Skeletal muscle cell (primary cell): ENCODE measurements at regions not wholly inside any gene's neighbourhood (a gene's known extent, or its start where the extent isn't known, plus 50 kb on each side); places are given as distances from the start of the nearest gene placed in this dataset.

Experiments used
- DNase-seq: peaks from one replicate; pipeline ENCODE4 v3.0.0-alpha.2; 2010; ENCODE audit warnings: low read depth
- H3K4me3 ChIP-seq: 2 replicates; pipeline ENCODE4 v1.5.1; 2011; ENCODE audit warnings: low read depth, mild to moderate bottlenecking, control low read depth, low read length, moderate library complexity

- DNase-seq, result no peak
- H3K4me3 ChIP-seq, result no peak overlapping the region
Measured at GRCh38 chr13:53562419-53562818, 533.8 kb downstream of the OLFM4 start.

DNA sequence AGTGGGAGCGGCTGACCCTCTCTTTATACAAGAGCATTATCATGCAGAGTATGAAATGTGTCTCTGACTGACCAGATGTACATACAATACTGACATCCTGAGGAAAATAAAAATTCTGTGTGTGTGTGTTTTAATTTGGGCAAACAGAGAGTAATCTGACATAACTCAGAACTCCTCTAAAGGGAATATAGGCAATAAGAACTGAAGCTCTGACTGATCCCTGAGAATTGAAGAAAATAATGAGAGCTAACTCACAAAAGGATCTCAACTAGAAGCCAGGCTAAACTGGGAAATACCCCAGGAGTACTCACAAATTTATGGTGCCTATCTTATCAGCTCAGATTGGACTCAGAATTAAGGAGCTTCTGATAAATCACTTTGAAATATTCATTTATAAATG is 539.9 kb downstream of the OLFM4 start:
- no peak for DNase-seq
- H3K4me3 ChIP-seq, result no peak overlapping the region

- H3K4me3 ChIP-seq, result no peak overlapping the region
- no peak for DNase-seq
Measured at GRCh38 chr13:53569453-53569852, 540.8 kb downstream of the OLFM4 start.

- H3K4me3 ChIP-seq, result no peak overlapping the region
- no peak for DNase-seq
Measured at GRCh38 chr13:53601113-53601512, 572.5 kb downstream of the OLFM4 start.

DNA sequence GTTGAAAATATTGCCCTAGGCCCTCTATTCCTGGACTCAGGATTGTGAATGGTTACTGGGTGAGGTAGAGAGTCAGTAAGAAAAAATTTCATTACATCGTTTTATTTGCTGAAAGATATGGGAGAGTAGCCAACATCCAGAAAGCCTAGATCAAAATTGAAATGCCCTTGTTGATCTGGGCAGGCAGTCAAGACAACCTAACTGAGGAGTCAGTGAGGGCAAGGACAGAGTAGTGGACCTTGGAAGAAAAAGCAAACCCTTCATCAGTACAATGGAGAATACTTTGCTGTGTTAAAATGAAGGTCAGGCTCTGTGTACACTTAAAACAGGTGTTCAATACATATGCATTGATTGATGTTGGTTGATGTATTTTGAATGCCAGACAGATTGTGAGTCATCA is 576.7 kb downstream of the OLFM4 start:
- no peak for DNase-seq
- no peak overlapping the region for H3K4me3 ChIP-seq

- DNase-seq, result no peak
- no peak overlapping the region for H3K4me3 ChIP-seq
Measured at GRCh38 chr13:53612200-53612599, 583.6 kb downstream of the OLFM4 start.

- H3K4me3 ChIP-seq, result no peak overlapping the region
- no peak for DNase-seq
Measured at GRCh38 chr13:53622456-53622855, 593.8 kb downstream of the OLFM4 start.

GRCh38 chr13:53623146-53623545 is 594.5 kb downstream of the OLFM4 start:
- no peak overlapping the region for H3K4me3 ChIP-seq

DNA sequence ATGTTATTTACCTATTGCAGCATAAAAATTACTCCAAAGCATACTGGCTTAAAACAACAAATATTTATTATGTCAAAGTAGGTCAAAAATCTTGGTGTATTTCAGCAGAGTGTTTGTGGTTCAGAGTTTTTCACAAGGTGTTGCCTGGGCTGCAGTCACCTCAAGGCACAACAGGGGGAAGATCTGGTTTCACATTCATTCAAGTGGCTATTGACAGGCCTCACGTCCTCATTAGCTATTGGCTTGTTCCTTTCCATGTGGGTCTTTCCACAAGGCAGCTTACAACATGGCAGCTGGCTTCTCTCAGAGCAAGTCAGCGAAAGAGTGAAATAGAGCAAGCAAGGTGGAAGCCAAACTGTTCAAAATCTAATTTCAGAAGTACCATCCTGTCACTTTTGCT is 602.9 kb downstream of the OLFM4 start:
- no peak for DNase-seq
- H3K4me3 ChIP-seq, result no peak overlapping the region

More at GRCh38 chr13:53623146-53623545, 594.5 kb downstream of the OLFM4 start:
- no peak for DNase-seq

DNA sequence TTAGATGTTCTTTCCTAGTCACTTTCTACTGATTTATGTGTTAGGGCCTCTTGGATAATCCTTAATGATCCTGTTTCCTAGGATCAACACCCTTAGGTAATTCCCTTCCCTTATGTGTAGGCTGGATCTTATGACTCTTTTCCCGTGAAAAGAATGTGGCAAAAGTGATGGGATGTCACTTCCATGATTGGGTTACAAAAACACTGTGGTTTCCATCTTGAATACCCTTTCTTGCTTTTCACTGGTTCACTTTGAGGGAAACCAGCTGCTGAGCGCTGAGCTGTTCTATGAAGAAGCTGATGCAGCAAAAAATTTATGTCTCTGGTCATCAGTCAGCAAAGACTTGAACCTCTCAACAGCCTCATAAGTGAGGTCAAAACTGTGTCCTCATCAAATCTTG is 609.4 kb downstream of the OLFM4 start:
- DNase-seq, result no peak
- no peak overlapping the region for H3K4me3 ChIP-seq

DNA sequence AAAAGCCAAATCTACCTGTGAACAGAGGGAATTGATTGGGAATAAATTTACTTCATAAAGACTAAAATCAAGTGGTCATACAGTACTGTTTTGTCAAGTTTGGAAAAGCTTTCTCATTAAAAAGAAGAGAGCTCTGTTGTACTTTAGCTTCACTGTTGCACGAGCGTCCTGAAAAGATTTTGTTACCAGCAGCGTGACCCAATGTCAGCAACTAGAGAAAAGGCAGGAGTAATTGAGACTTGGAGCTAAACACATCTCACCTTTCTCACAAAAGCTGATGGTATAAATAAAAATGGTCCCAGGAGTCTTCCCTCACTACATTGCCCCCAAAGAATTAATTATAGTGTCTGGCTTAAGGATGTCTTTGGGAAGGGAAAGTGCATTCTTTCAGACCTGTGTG is 613.7 kb downstream of the OLFM4 start:
- no peak overlapping the region for H3K4me3 ChIP-seq
- DNase-seq, result no peak

DNA sequence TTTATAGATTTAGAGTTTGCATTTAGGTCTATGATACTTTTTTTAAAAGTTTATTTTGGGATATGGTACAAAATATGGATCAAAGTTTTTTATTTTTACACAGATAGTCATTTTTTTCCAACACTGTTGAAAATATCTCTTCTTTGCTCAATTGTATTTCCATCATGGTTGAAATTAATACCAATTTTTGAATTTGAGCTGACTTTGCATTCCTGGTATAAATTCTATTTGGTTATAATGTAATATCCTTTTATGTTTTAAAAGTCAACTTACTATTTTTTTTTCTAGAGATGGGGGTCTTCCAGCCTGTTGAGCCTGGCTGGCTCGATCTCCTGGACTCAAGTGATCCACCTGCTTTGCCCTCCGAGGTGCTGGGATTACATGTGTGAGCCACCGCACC is 620.1 kb downstream of the OLFM4 start:
- H3K4me3 ChIP-seq, result no peak overlapping the region
- no peak for DNase-seq

- no peak for DNase-seq
- no peak overlapping the region for H3K4me3 ChIP-seq
Measured at GRCh38 chr13:53672005-53672404, 643.4 kb downstream of the OLFM4 start.

DNA sequence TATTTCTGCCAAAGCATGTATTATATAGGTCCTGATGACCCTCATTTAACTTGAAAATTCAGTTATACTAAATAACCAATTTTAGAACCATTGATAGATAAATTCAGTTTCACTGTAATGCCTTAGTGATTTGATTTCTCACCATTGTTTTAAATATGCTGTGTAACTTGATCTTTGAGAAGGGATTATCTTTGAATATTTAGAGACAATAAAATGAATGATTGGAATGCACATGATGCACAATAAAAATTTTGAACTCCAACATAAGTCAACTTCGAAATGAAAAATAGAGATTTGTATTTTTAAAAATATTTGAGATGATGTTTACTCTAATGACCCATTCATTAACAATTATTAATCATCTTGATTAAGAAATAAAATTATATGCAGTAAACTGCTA is 654.5 kb downstream of the OLFM4 start:
- no peak for DNase-seq
- no peak overlapping the region for H3K4me3 ChIP-seq

- no peak overlapping the region for H3K4me3 ChIP-seq
- no peak for DNase-seq
Measured at GRCh38 chr13:53683608-53684007, 655.0 kb downstream of the OLFM4 start.

DNA sequence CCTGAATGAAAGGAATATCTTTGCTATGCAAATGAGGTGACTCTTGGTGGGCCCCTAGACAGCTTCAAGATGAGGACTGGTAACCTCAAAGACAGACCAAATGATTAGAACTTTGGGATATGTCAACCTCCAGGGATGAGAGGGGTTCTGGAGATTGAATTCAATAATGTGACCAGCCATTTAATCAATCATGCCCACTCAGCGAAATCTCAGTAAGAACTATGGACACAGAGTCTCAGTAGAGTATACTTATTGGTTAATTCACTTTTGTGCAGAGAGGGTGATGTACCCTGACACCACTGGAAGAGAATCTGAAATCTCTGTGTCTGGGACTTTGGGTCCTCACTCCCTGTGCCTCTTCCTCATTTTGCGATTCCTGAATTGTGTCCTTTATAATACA is 662.8 kb downstream of the OLFM4 start:
- H3K4me3 ChIP-seq, result no peak overlapping the region
- no peak for DNase-seq

DNA sequence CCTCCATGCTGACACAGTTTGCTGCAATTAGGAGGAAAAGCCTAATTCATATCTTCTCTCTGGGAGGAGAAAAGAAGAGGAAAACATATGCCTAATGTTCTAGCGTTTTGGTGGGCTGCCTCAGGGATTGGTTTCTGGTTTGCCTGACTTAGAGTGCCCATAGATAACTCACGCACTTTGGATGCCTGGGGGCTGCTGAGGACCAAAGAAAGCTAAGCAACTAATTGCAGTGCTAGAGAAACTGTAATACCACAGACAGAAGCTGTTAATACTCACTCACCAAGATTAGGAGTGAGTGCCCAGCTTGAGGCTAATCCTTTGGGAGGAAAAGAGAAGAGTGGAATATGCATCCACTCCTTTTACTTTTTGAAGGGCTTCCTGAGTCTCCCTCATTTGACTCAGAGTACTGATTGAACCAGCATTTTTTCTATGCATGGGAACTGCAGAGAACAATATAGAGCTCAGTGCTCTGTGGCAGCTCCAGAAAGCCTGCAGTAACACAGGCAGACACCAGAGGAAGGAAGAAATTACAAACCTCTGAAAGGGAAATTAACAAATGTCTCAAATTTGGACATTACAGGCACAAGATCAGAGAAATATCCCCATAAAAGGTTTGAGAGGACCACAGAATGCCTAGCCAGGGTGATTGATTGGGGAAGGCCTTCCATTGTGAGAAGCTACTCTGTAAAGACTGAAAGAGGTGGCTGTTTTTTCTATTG is 666.4 kb downstream of the OLFM4 start:
- DNase-seq, result no peak
- H3K4me3 ChIP-seq, result no peak overlapping the region

GRCh38 chr13:53703371-53704080 is 674.9 kb downstream of the OLFM4 start:
- H3K4me3 ChIP-seq, result no peak overlapping the region
- no peak for DNase-seq

GRCh38 chr13:53719281-53719680 is 690.7 kb downstream of the OLFM4 start:
- DNase-seq, result no peak
- no peak overlapping the region for H3K4me3 ChIP-seq

- H3K4me3 ChIP-seq, result no peak overlapping the region
- DNase-seq, result no peak
Measured at GRCh38 chr13:53732664-53733063, 704.1 kb downstream of the OLFM4 start.

- no peak overlapping the region for H3K4me3 ChIP-seq
- DNase-seq, result no peak
Measured at GRCh38 chr13:53743906-53744305, 715.3 kb downstream of the OLFM4 start.
